Fibroblast of mammary gland (primary cell): ENCODE measurements at regions not wholly inside any gene's neighbourhood (a gene's known extent, or its start where the extent isn't known, plus 50 kb on each side); places are given as distances from the start of the nearest gene placed in this dataset.

Experiments used
- DNase-seq: peaks from one replicate; pipeline ENCODE4 v3.0.0-alpha.2; 2010; ENCODE audit warnings: low read depth
- H3K4me3 ChIP-seq: 2 replicates; pipeline ENCODE4 v1.5.1; 2011; ENCODE audit warnings: low read depth, mild to moderate bottlenecking, low read length, moderate library complexity; ENCODE audit not compliant: control insufficient read depth
- CTCF ChIP-seq: conservative IDR thresholded peaks from 2 replicates; pipeline ENCODE4 v1.5.1; 2011; ENCODE audit warnings: low read depth, low read length, inconsistent platforms; ENCODE audit not compliant: control insufficient read depth, insufficient read depth

DNA sequence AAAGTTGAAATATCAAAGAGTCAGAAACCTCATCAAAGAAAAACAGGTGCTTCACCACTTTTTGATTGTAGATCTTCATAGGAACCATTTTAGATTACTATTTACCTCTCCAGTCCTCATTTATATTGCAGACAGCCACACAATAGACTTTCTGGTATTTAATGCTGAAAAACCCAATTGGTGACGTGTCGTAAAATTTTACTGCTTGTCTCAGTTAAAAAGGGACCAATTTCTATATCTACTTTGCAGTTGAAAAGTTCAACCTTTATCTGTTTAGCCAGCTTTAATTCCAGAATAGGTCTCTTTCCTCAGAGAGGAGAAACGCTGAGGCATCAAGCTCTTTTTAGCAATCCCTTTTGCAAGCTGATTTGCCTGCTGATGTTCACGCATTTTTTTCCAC, 1722.4 kb downstream of the PLA2G4A start:
- no peak for DNase-seq
- TF ChIP-seq CTCF, result no peak
- H3K4me3 ChIP-seq, result no peak overlapping the region

DNA sequence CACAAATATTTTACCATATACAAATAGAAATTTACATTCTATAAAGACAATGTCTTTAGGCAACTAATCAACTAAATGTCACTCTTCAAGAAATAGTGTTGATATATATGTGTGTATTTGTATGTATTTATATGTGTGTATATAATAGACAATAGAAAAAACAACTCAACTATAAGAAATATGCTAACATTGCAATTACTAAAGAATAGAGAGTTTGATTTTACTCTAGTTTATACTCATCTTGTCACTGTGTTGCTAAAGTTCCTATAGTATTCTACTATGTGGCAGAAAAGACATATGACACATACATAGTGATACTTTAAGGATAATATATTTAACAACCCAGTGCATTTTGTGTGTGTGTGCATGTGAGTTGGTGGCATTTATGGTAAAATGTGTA, 1728.3 kb downstream of the PLA2G4A start:
- no peak for DNase-seq
- no peak for TF ChIP-seq CTCF
- H3K4me3 ChIP-seq, result no peak overlapping the region

GRCh38 chr1:188582911-188583532, 1754.3 kb downstream of the PLA2G4A start:
- TF ChIP-seq CTCF, result no peak
- no peak for DNase-seq
- no peak overlapping the region for H3K4me3 ChIP-seq

DNA sequence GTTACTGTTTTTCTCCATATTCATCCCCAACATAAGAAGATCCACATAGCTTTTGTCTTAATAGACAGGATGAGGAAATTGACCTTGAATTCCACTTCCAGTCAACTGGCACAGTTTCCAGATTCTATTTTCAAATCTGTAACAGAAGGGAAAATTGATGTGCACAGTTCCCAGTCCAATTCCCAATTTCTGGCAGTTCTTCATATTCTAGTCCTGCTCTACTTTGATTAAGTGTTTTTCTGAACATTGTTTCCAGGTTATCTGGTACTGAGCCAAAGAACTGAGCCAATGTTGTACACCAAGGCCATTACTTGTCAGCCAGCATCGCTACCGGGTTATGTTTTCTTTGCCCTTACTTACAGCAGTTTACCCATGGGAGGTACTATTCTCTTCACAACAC, 1755.4 kb downstream of the PLA2G4A start:
- H3K4me3 ChIP-seq, result no peak overlapping the region
- no peak for DNase-seq
- TF ChIP-seq CTCF, result no peak

- no peak for TF ChIP-seq CTCF
Measured at GRCh38 chr1:188590641-188591040, 1761.9 kb downstream of the PLA2G4A start.

GRCh38 chr1:188594542-188595235, 1765.9 kb downstream of the PLA2G4A start:
- no peak for TF ChIP-seq CTCF
- no peak overlapping the region for H3K4me3 ChIP-seq
- no peak for DNase-seq

More at GRCh38 chr1:188590641-188591040, 1761.9 kb downstream of the PLA2G4A start:
- H3K4me3 ChIP-seq, result no peak overlapping the region
- no peak for DNase-seq
